ENCODE measurements at regions not wholly inside any gene's neighbourhood (a gene's known extent, or its start where the extent isn't known, plus 50 kb on each side); places are given as distances from the start of the nearest gene placed in this dataset.

- no peak for DNase-seq (ENCODE audit: low read depth, low spot score)
These were observed 76.8 kb upstream of the BTN3A2 start for GRCh38 chr6:26288155-26288554.

GRCh38 chr6:26290941-26291340 is 74.1 kb upstream of the BTN3A2 start:
- DNase-seq (ENCODE audit: low read depth, low spot score): no peak

DNA sequence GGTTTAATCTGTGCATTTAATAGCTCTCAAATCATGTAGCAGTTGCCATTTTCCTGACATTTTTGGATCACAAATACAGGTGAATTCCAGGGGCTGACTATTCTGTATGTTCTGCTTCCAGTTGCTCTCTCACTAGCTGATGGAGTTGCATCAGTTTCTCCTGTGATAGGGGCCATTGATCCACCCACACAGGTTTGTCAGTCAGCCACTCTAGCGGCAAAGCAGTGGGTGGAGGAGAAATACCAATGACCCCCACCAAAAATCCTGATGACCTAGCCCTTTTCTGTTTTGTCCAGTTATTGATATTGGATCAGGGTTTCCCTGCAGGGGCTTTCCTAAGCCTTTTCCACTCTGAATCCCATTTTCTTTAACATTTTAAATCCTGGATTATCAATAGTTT is 72.3 kb upstream of the BTN3A2 start:
- DNase-seq (ENCODE audit: low read depth, low spot score): no peak

DNA sequence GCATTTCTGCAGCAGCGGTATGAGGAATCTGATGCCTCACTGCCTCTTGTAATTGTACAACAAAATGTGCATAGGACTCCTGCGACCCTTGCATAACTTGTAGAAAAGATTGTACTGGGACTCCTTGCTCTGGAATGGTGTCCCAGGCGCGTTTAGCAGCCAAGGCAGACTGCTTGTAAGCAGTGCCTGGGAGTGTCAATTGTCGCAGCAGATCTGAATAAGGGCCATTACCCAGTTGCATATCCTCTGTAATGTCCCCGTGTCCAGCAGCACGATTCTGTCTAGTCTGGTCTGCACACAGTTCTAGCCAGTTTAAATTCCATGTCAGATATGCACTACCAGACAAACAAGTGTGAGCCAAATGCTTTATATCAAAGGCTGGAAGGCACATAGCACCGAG is 70.7 kb upstream of the BTN3A2 start:
- no peak for DNase-seq (ENCODE audit: low read depth, low spot score)

GRCh38 chr6:26295691-26296555 is 69.1 kb upstream of the BTN3A2 start:
- DNase-seq (ENCODE audit: low read depth, low spot score): no peak

DNA sequence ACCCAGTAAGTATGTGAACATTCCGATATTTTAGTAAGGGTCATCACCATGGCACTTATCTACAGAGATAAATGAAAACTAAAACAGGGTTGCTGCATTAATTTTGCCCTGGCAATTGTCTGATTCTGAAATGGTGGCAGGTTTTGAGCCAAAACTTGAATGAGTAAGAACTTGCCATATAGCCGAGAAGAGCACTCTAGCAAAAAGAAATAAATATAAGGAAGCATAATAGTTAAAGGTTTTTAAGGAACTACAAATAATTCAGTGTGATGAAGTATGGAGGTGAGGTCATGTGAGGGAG is 68.5 kb upstream of the BTN3A2 start:
- DNase-seq (ENCODE audit: low read depth, low spot score): no peak

DNA sequence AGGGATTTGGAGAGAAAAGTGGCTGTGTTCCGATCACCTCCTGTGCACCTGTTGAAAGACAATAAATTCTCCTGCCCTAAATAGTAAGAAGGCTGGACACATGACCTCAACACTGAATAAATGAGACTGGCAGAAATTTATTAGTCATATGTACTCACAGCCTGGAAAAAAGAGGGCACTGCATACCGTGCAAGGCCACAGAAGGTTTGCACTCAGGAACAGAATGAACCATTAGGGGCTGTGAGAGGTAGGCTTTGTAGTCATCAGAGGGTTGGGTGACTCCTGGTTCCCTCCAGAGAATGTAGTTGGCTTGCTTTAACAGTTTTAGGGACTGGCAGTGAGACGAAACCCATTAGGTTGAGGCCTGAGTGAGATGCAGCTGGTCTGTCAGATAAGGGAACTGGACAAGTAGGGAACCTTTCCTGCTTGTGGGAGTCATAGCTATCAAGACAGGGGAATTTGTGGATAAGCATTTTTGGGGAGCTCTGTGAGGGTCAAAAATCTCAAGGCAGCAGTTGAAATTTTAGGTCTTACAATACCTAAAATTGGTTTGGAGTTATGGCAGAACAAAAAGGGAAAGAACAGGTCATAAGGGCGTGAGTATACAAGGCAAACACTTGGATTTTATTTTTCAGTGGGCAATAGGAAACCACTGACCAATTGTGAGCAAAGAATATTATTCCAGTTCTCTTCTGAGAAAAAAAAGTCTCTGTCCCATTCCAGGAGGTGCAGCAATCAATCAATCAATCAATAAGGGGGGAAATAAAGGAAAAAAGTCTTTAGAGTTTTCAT is 67.9 kb upstream of the BTN3A2 start:
- DNase-seq (ENCODE audit: low read depth, low spot score): no peak

- no peak for DNase-seq (ENCODE audit: low read depth, low spot score)
These were observed 65.5 kb upstream of the BTN3A2 start for GRCh38 chr6:26299286-26300042.

- DNase-seq (ENCODE audit: low read depth, low spot score): no peak
These were observed 65.0 kb upstream of the BTN3A2 start for GRCh38 chr6:26300043-26300331.

DNA sequence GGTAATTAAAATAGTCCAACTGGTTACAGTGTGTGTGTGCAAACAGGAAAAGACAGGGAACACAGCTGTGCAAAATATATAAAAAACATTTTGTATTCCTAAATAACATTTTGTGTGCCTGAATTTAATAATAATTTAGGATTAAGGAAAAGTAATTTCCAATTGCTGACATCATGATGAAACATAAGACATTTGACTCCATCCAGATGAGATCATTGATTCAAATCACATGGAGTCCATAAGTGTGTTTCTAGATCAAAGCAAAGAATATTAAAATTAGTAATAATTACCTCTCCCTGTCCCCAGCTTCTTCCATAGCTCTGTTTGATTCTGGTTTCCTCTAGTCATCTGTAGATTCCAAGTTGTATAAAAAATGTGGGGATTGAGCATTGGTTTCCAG is 64.6 kb upstream of the BTN3A2 start:
- DNase-seq (ENCODE audit: low read depth, low spot score): no peak

- no peak for DNase-seq (ENCODE audit: low read depth, low spot score)
These were observed 64.2 kb upstream of the BTN3A2 start for GRCh38 chr6:26300828-26301227.

DNA sequence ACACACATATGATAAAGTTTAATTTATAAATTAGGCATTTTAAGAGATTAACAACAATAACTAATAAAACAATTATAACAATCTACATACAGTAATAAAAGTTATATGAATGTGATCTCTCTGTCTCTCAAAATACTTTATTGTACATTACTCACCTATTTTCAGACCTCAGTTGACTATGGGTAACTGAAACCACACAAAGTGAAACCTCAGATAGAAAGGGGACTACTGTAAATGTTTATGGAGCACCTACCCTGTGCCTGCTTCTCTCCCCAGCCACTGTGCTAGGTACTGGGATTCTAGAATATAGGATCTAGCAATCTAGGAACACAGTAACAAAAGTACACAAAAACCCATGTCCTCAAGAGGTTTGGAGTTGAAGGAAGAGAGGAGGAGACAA is 63.4 kb upstream of the BTN3A2 start:
- DNase-seq (ENCODE audit: low read depth, low spot score): no peak

GRCh38 chr6:26302941-26303559 is 61.9 kb upstream of the BTN3A2 start:
- DNase-seq (ENCODE audit: low read depth, low spot score): no peak

DNA sequence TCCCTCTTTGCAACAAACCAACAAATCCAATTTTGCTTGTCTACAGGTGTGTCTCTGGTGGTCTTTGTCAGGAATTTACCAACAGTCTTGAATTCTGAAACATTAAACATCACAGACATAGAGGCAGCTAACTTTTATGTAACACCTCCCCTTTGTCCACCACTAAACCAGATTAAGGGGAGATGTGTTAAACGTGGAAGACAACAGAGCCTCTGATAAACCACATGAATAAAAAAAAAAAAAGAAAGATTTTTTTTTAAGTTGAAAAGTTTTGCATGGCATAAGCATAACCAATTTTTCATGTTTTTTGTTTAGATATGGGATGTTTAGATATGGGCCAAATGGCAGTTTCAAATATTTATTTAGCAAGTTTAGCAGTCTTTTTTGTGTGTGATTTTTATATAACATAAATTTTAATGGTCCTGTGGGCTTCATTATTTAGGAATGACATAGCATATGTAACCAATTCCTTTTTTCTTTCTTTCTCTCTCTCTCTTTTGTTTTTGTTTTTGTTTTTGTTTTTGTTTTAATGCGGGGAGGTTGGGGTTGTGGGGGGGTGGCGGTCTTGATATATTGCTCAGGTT is 60.7 kb upstream of the BTN3A2 start:
- DNase-seq (ENCODE audit: low read depth, low spot score): no peak

DNA sequence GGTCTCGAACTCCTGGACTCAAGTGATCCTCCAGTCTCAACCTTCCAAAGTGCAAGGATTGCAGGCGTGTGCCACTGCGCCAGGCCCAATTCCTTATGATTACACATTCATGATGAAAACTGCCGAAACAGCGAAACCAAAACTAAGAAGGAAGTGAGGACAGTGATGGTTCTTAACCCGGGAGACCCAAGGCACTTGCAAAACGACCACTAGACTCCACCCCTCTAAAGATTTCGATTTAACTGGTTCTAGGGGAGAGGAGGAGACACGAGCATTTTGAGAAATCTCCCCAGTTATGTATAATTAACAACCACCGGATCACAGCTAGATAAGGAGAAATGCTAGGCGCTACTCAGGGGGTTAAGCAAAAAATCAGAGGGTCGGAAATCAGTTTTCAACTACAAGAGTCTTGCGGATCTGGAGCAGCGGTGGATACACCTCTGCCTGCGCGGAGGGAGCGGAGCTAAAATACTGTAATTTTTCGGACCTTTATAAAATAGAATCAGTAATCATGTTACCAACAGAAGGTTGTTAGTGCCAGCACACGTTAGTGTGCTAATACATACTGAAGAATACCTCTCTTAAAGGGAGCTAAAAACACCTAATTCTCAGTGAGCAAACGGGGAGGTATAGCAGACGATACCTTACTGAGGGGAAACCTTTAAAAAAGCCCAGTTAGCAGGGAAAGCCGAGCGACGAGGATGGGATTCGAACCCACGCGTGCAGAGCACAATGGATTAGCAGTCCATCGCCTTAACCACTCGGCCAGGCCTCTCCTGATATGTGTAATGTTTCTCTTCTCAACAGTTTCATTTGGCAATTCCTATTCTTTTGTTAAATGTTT is 60.0 kb upstream of the BTN3A2 start:
- DNase-seq (ENCODE audit: low read depth, low spot score): no peak

DNA sequence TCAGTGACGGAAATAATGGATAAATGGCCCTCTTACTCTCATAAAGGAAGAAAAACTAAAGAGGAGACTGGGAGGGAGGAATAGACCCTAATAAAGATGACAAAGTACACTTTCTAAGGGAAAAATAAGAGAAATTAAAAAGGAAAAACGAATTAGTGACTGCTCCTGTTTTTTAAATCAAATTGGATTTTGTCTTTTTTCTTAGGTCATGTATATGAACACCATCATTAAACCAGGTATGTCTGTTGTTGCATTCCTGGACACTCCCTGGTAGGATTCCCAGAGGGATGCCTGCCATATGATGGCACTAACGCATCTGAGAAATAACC is 59.4 kb upstream of the BTN3A2 start:
- DNase-seq (ENCODE audit: low read depth, low spot score): no peak

DNA sequence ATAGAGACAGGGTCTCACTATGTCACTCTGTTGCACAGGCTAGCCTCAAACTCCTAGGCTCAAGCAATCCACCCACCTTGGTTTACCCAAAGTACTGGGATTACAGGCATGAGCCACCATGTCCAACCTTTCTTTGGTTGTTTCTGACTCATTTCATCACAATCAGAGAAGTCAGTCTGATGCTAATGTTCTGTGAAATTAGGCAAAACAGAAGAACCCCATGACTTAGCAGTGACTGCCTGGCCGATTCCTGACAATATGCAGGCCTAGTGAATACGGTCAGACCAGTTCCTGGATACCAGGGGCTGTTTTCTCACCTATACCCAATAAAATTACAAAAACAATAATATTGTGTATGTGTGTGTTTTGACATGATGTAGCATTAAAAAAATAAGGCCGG is 58.8 kb upstream of the BTN3A2 start:
- no peak for DNase-seq (ENCODE audit: low read depth, low spot score)

DNA sequence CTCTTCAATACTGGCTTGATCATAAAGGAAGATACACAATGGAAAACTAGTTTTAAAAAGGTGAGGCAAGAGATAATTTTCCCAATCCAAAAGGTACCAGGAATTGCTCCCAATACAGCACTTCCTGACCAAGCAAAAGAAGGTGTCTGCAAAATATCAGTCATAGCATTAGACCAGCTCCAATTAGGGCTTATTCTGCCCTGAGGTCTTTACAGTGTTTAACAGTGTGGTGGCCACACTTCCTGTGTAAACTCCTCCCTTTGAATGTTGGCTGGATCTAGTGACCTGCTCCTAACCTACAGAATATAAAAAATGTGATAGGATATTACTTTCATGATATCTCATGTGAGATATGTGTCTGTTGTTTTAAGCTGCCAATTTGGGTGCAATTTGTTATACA is 57.1 kb upstream of the BTN3A2 start:
- no peak for DNase-seq (ENCODE audit: low read depth, low spot score)

DNA sequence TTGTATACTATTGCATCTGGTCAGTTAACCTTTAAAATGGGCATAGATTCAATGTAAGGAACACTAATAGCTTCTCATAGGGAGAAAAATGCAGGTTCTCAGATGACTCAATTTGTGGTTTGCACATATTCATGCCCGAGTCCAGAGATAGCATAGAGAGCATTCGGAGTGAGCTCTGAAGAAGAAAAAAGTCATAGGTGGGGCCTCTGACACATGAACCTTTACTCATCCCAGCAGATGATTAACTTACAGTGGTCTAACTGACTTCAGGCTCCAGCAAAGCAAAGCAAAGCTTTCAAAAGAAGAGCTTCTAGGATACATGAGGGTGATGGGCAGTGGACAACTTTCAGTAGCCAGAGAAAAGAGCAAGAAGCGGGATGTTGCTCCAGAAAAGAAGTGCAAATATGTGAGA is 55.3 kb upstream of the BTN3A2 start:
- DNase-seq (ENCODE audit: low read depth, low spot score): no peak

DNA sequence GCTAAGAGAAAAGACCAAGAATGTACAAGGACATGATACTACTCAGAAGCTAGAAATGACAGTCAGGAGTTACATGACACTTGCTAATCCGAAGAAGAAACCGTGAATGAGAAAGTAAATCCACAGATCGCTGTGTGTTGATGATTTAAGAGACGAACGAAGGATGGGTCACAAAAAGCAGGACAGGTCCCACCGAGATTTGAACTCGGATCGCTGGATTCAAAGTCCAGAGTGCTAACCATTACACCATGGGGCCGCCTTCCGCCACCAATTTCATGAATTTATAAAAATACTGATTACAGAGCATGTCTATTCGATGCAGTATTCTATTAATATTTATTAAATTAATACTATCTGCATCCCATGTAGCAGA is 54.0 kb upstream of the BTN3A2 start:
- DNase-seq (ENCODE audit: low read depth, low spot score): no peak

- no peak for DNase-seq (ENCODE audit: low read depth, low spot score)
These were observed 53.5 kb upstream of the BTN3A2 start for GRCh38 chr6:26311385-26312095.

Measured in smooth muscle cell of the brain vasculature (primary cell).